H54 (cell line): ENCODE measurements at regions not wholly inside any gene's neighbourhood (a gene's known extent, or its start where the extent isn't known, plus 50 kb on each side); places are given as distances from the start of the nearest gene placed in this dataset.
"Not testable (repeated sequence)": the region's sequence is repeated elsewhere in the genome, so short reads cannot be mapped to it uniquely, and the experiment has no call there.

ENCODE experiments used
- DNase-seq: peaks from one replicate; pipeline ENCODE4 v3.0.0; 2011; ENCODE audit warnings: low spot score, mixed read lengths; ENCODE audit not compliant: insufficient read length
- FAIRE-seq: peaks from 3 replicates; lab custom pipeline; 2011; peaks lifted over from hg19 to GRCh38; lab: Jason Lieb, UNC
- POLR2A ChIP-seq: IDR thresholded peaks from 2 replicates; pipeline ENCODE4 v1.6.1; 2011; ENCODE audit warnings: low read depth, mild to moderate bottlenecking, low read length

GRCh38 chr11:90321018-90321417 lies 98.2 kb upstream of the CHORDC1 start:
- FAIRE-seq (no peak), DNase-seq (no peak)
- no peak for TF ChIP-seq POLR2A

GRCh38 chr11:90318651-90319050 lies 95.8 kb upstream of the CHORDC1 start:
- DNase-seq (no peak), FAIRE-seq (no peak)
- TF ChIP-seq POLR2A = no peak

- no peak for DNase-seq
- no peak for FAIRE-seq
- no peak for TF ChIP-seq POLR2A
These were observed 87.4 kb upstream of the CHORDC1 start for GRCh38 chr11:90310210-90310609.

- FAIRE-seq = no peak
- no peak for TF ChIP-seq POLR2A
- DNase-seq = no peak
These were observed 86.8 kb upstream of the CHORDC1 start for GRCh38 chr11:90309693-90310092.

- FAIRE-seq (no peak), DNase-seq (no peak)
- TF ChIP-seq POLR2A = no peak
These were observed 71.7 kb upstream of the CHORDC1 start for GRCh38 chr11:90294526-90294925.

- FAIRE-seq = no peak
- TF ChIP-seq POLR2A = no peak
- no peak for DNase-seq
These were observed 71.2 kb upstream of the CHORDC1 start for GRCh38 chr11:90294091-90294490.

- FAIRE-seq = no peak
- TF ChIP-seq POLR2A = no peak
- no peak for DNase-seq
These were observed 65.5 kb upstream of the CHORDC1 start for GRCh38 chr11:90288212-90288821.

GRCh38 chr11:90286640-90287039 lies 63.8 kb upstream of the CHORDC1 start:
- TF ChIP-seq POLR2A = no peak
- DNase-seq = no peak
- no peak for FAIRE-seq

GRCh38 chr11:90284171-90284570 lies 61.3 kb upstream of the CHORDC1 start:
- no peak for TF ChIP-seq POLR2A
- DNase-seq = no peak
- FAIRE-seq = no peak

GRCh38 chr11:90282551-90283071 lies 59.8 kb upstream of the CHORDC1 start:
- FAIRE-seq, DNase-seq: not testable (repeated sequence)

- no peak for TF ChIP-seq POLR2A
- DNase-seq = no peak
- FAIRE-seq = no peak
These were observed 51.5 kb upstream of the CHORDC1 start for GRCh38 chr11:90274362-90274761.
